ENCODE measurements at regions not wholly inside any gene's neighbourhood (a gene's known extent, or its start where the extent isn't known, plus 50 kb on each side); places are given as distances from the start of the nearest gene placed in this dataset.

GRCh38 chr6:6405997-6406714, 85.7 kb upstream of the F13A1 start:
- TF ChIP-seq JUND (IDR thresholded peaks at IDR 0.05) (peak in 1 of 2 donors; percentile 61), TAF1 (conservative IDR thresholded peaks at IDR 0.05) (no peak), MAX (IDR thresholded peaks at IDR 0.05) (no peak)
- TF ChIP-seq, protein P1, sequence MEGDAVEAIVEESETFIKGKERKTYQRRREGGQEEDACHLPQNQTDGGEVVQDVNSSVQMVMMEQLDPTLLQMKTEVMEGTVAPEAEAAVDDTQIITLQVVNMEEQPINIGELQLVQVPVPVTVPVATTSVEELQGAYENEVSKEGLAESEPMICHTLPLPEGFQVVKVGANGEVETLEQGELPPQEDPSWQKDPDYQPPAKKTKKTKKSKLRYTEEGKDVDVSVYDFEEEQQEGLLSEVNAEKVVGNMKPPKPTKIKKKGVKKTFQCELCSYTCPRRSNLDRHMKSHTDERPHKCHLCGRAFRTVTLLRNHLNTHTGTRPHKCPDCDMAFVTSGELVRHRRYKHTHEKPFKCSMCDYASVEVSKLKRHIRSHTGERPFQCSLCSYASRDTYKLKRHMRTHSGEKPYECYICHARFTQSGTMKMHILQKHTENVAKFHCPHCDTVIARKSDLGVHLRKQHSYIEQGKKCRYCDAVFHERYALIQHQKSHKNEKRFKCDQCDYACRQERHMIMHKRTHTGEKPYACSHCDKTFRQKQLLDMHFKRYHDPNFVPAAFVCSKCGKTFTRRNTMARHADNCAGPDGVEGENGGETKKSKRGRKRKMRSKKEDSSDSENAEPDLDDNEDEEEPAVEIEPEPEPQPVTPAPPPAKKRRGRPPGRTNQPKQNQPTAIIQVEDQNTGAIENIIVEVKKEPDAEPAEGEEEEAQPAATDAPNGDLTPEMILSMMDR (IDR thresholded peaks at IDR 0.05; ENCODE audit: low read depth, low read length, missing input control), result no peak

Data from liver (tissue), 3 donors.